AG08395 (cell line): ENCODE measurements at regions not wholly inside any gene's neighbourhood (a gene's known extent, or its start where the extent isn't known, plus 50 kb on each side); places are given as distances from the start of the nearest gene placed in this dataset.

Experiments
- DNase-seq: peaks from one replicate; pipeline ENCODE4 v3.0.0; 2012; ENCODE audit warnings: mixed read lengths, low spot score

- DNase-seq = no peak
Measured at GRCh38 chr2:150544731-150545130, 57.3 kb upstream of the RND3 start.

- DNase-seq = no peak
Measured at GRCh38 chr2:150542692-150543091, 55.2 kb upstream of the RND3 start.

GRCh38 chr2:150542172-150542571 is 54.7 kb upstream of the RND3 start:
- DNase-seq = no peak

- peak; percentile 52 for DNase-seq
Measured at GRCh38 chr2:150538651-150539201, 51.3 kb upstream of the RND3 start.
